Neuronal stem cell (in vitro differentiated cells): ENCODE measurements at regions not wholly inside any gene's neighbourhood (a gene's known extent, or its start where the extent isn't known, plus 50 kb on each side); places are given as distances from the start of the nearest gene placed in this dataset.

Source experiments
- DNase-seq: peaks from one replicate; pipeline ENCODE4 v3.0.0-alpha.2; 2013; ENCODE audit warnings: low spot score
- H2AFZ ChIP-seq: one replicate; pipeline ENCODE4 v1.6.1; 2013; ENCODE audit warnings: mild to moderate bottlenecking, low read length, inconsistent platforms
- H2AK5ac ChIP-seq: 2 replicates; pipeline ENCODE4 v1.6.1; 2013; ENCODE audit warnings: low read depth, mild to moderate bottlenecking, inconsistent platforms, low read length, moderate library complexity, mixed read lengths
- H2BK120ac ChIP-seq: 2 replicates; pipeline ENCODE4 v1.6.1; 2013; ENCODE audit warnings: low read depth, mild to moderate bottlenecking, inconsistent platforms, low read length, moderate library complexity, mixed read lengths
- H2BK12ac ChIP-seq: one replicate; pipeline ENCODE4 v1.6.1; 2013; ENCODE audit warnings: low read length, inconsistent platforms
- H2BK15ac ChIP-seq: 2 replicates; pipeline ENCODE4 v1.6.1; 2013; ENCODE audit warnings: mild to moderate bottlenecking, low read length, inconsistent platforms, mixed read lengths
- H2BK5ac ChIP-seq: one replicate; pipeline ENCODE4 v1.6.1; 2013; ENCODE audit warnings: inconsistent platforms, mild to moderate bottlenecking, low read length, moderate library complexity
- H3K14ac ChIP-seq: one replicate; pipeline ENCODE4 v1.6.1; 2013; ENCODE audit warnings: low read length, inconsistent platforms
- H3K18ac ChIP-seq: 2 replicates; pipeline ENCODE4 v1.6.1; 2013; ENCODE audit warnings: low read length, inconsistent platforms
- H3K23ac ChIP-seq: 2 replicates; pipeline ENCODE4 v1.6.1; 2013; ENCODE audit warnings: low read depth, mild to moderate bottlenecking, mixed read lengths, low read length, inconsistent platforms; ENCODE audit not compliant: poor library complexity
- H3K27ac ChIP-seq: replicated peaks from 3 replicates; pipeline ENCODE4 v1.5.1; 2013; ENCODE audit warnings: low read length, inconsistent platforms
- H3K27me3 ChIP-seq, 3 experiments: 2 replicates each; pipeline ENCODE4 v1.6.1; 2013; ENCODE audit warnings: low read length in 3 of 3, mild to moderate bottlenecking in 2 of 3, inconsistent platforms in 1 of 3, low read depth in 1 of 3, mixed read lengths in 1 of 3, moderate library complexity in 1 of 3; ENCODE audit not compliant: control insufficient read depth in 3 of 3, insufficient read depth in 3 of 3
- H3K36me3 ChIP-seq, 2 donors: replicated peaks in 1 of 2; 2 replicates each; pipeline ENCODE4 v1.6.1; 2013; ENCODE audit warnings: low read length in 2 of 2; ENCODE audit not compliant: control insufficient read depth in 2 of 2, insufficient read depth in 2 of 2
- H3K4ac ChIP-seq: 2 replicates; pipeline ENCODE4 v1.6.1; 2013; ENCODE audit warnings: inconsistent platforms, mild to moderate bottlenecking, low read length, moderate library complexity
- H3K4me1 ChIP-seq, 2 donors: 1 replicate in 1 of 2; 2 replicates in 1 of 2; pipeline ENCODE4 v1.6.1; 2013; ENCODE audit warnings: low read length in 2 of 2, low read depth in 1 of 2; ENCODE audit not compliant: control insufficient read depth in 2 of 2, insufficient read depth in 1 of 2
- H3K4me2 ChIP-seq: one replicate; pipeline ENCODE4 v1.6.1; 2013; ENCODE audit warnings: mild to moderate bottlenecking, low read length, inconsistent platforms; ENCODE audit not compliant: insufficient read depth, poor library complexity, severe bottlenecking
- H3K4me3 ChIP-seq, 2 donors: 2 replicates each; pipeline ENCODE4 v1.5.1; 2013; ENCODE audit warnings: low read length in 2 of 2, mild to moderate bottlenecking in 2 of 2, inconsistent platforms in 1 of 2, moderate library complexity in 1 of 2
- H3K79me1 ChIP-seq: one replicate; pipeline ENCODE4 v1.6.1; 2013; ENCODE audit warnings: low read depth, mild to moderate bottlenecking, inconsistent platforms, low read length, moderate library complexity
- H3K9ac ChIP-seq: one replicate; pipeline ENCODE4 v1.6.1; 2013; ENCODE audit warnings: mild to moderate bottlenecking, low read depth, low read length, inconsistent platforms; ENCODE audit not compliant: poor library complexity
- H3K9me3 ChIP-seq, 2 donors: replicated peaks in 1 of 2; 2 replicates each; pipeline versions ENCODE3 to v1.6.1; 2013; ENCODE audit warnings: low read length in 2 of 2, mild to moderate bottlenecking in 2 of 2, inconsistent platforms in 1 of 2, low read depth in 1 of 2, mixed read lengths in 1 of 2, moderate library complexity in 1 of 2; ENCODE audit not compliant: control insufficient read depth in 2 of 2, insufficient read depth in 1 of 2
- H4K8ac ChIP-seq: one replicate; pipeline ENCODE4 v1.6.1; 2013; ENCODE audit warnings: low read depth, mild to moderate bottlenecking, inconsistent platforms, low read length, moderate library complexity
- H4K91ac ChIP-seq: one replicate; pipeline ENCODE4 v1.6.1; 2013; ENCODE audit warnings: low read length, low read depth, mild to moderate bottlenecking, inconsistent platforms; ENCODE audit not compliant: poor library complexity
- WGBS, 2 donors: extraction: QIAGEN DNeasy Blood & Tissue Kit; methylation state at CpG; one replicate each; pipeline ENCODE4 v1.1.7; 2013; ENCODE audit warnings: missing lambda C conversion rate in 2 of 2, mixed read lengths in 1 of 2; ENCODE audit not compliant: insufficient read length in 2 of 2, insufficient replicate concordance in 1 of 2; ENCODE audit errors: extremely low coverage in 2 of 2; 5-methylcytosine and 5-hydroxymethylcytosine counted together

DNA sequence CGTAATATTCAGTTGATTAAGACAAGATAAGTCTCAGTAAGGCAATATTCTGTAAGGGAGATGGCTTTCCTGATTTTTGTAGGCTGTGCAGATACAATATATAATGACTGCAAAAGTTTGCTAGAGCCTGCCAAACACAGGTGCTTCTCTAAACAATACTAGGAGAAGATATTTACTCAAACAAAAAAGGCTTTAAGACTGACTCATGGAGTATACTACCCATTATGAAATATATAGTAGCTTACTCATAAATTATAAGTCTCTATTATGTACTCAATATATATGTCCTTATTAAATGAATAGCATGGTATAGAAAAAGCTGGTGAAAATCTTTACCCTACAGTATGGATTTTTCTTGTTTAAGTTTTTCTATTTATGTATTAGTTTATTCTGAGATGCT is 93.2 kb upstream of the IL15 start:
- Histone ChIP-seq H2AFZ (no peak overlapping the region), H3K14ac (no peak overlapping the region), H3K23ac (no peak overlapping the region), H3K36me3 (no peaks in the 10 kb centered on the region), H2BK15ac (no peak overlapping the region), H3K27ac (no peak overlapping the region), H3K9me3 (no peaks in the 10 kb centered on the region), H2BK120ac (no peak overlapping the region), H3K4me1 (no peaks in the 10 kb centered on the region), H3K4ac (no peak overlapping the region), H4K8ac (no peak overlapping the region), H3K79me1 (no peaks in the 10 kb centered on the region), H3K9ac (no peak overlapping the region), H2BK12ac (no peak overlapping the region), H4K91ac (no peak overlapping the region), H3K18ac (no peak overlapping the region), H3K27me3 (no peaks in the 10 kb centered on the region), H2BK5ac (no peak overlapping the region), H3K4me2 (no peak overlapping the region), H2AK5ac (no peak overlapping the region), H3K4me3 (no peak overlapping the region)
- DNase-seq = no peak
- WGBS, 2 donors = no CpG with 5 or more reads among the region's 1 CpG

DNA sequence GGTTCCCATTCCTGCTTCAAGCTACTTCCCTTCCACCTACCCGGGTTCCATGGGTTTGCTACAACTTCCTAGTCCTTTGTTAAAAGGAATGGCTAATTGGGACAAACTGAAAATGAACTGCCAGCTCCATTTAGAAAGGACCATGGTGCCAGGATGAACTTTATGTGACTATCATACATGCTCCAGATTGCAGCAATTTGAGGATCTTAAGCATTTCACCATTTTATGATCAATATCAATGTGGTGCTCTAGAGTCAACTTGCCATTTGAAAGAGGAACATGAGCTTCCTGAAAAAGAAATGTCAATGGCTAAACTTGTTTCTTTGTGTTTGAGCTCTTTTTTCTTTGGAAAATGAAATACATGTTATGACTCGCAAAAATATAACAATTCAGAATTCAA is 92.7 kb upstream of the IL15 start:
- Histone ChIP-seq H2AFZ (no peak overlapping the region), H2BK12ac (no peak overlapping the region), H3K14ac (no peak overlapping the region), H3K4ac (no peak overlapping the region), H4K8ac (no peak overlapping the region), H2BK15ac (no peak overlapping the region), H2AK5ac (no peak overlapping the region), H3K27ac (no peak overlapping the region), H3K79me1 (no peaks in the 10 kb centered on the region), H3K9me3 (no peaks in the 10 kb centered on the region), H3K4me1 (no peaks in the 10 kb centered on the region), H3K9ac (no peak overlapping the region), H3K36me3 (no peaks in the 10 kb centered on the region), H3K4me3 (no peak overlapping the region), H3K27me3 (no peaks in the 10 kb centered on the region), H3K23ac (no peak overlapping the region), H4K91ac (no peak overlapping the region), H2BK120ac (no peak overlapping the region), H3K4me2 (no peak overlapping the region), H2BK5ac (no peak overlapping the region), H3K18ac (no peak overlapping the region)
- no CpG with 5 or more reads among the region's 2 CpGs for WGBS, 2 donors
- no peak for DNase-seq

DNA sequence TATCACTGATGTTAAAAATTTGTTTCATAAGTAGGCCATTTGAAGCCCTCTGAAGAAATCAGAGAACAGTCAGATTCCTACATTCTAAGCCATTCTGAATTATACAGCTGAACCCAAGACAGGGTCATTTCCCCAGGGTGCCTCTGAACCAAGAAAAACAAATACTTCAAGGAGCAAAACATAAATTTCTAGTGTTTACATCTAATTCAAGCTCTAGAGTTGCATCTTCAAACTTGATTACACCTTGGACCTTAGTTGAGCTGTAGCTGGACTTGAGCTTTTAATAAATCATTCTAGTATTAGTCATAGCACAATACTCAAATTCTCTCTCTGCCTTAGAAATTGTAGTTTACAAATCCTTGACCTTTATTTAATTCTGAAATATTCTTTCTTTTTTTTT is 87.6 kb upstream of the IL15 start:
- no peak overlapping the region for H2BK15ac ChIP-seq
- no peak overlapping the region for H4K91ac ChIP-seq
- no peak overlapping the region for H3K4ac ChIP-seq
- H3K18ac ChIP-seq = no peak overlapping the region
- H2BK120ac ChIP-seq = no peak overlapping the region
- H3K9me3 ChIP-seq = no peaks in the 10 kb centered on the region
- H3K4me1 ChIP-seq = no peaks in the 10 kb centered on the region
- no peak overlapping the region for H2AFZ ChIP-seq
- H3K27ac ChIP-seq = no peak overlapping the region
- DNase-seq = no peak
- H3K4me2 ChIP-seq = no peak overlapping the region
- H4K8ac ChIP-seq = no peak overlapping the region
- no peak overlapping the region for H2BK12ac ChIP-seq
- H3K23ac ChIP-seq = no peak overlapping the region
- no peaks in the 10 kb centered on the region for H3K27me3 ChIP-seq
- no peaks in the 10 kb centered on the region for H3K79me1 ChIP-seq
- H2AK5ac ChIP-seq = no peak overlapping the region
- no peak overlapping the region for H3K4me3 ChIP-seq
- H3K36me3 ChIP-seq = no peaks in the 10 kb centered on the region
- H3K9ac ChIP-seq = no peak overlapping the region
- H3K14ac ChIP-seq = no peak overlapping the region
- H2BK5ac ChIP-seq = no peak overlapping the region

DNA sequence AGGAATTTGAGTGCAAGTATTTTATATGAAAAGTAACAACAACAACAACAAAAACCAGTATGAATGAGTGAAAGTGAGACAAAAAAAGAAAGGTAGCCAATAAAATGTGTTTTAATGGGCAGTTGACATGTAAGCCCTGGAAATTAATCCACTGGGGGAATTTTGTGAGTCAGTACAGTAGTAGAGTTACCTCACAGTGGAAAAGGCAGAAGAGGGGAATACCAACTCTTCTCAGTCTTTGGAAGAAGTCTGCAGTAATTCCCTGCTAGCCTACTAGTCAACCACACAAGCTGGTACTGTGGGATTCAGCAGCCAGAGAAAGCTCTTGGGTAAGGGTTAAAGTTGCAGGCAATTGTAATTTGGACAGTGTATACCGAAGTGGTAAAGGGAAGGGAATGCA is 76.3 kb upstream of the IL15 start:
- H2AFZ ChIP-seq = no peak overlapping the region
- no CpG with 5 or more reads among the region's 1 CpG for WGBS, 2 donors

More for the DNA sequence above, 76.3 kb upstream of the IL15 start:
- no peak overlapping the region for H3K14ac ChIP-seq
- no peak overlapping the region for H3K9ac ChIP-seq
- no peak overlapping the region for H2BK5ac ChIP-seq
- no peak overlapping the region for H2BK120ac ChIP-seq
- no peak overlapping the region for H2AK5ac ChIP-seq
- no peak overlapping the region for H3K4ac ChIP-seq
- H2BK15ac ChIP-seq = no peak overlapping the region
- H4K91ac ChIP-seq = no peak overlapping the region
- H3K27me3 ChIP-seq = no peaks in the 10 kb centered on the region
- H2BK12ac ChIP-seq = no peak overlapping the region
- H3K4me2 ChIP-seq = no peak overlapping the region
- no peaks in the 10 kb centered on the region for H3K9me3 ChIP-seq
- no peak overlapping the region for H3K18ac ChIP-seq
- no peak overlapping the region for H4K8ac ChIP-seq
- H3K27ac ChIP-seq = no peak overlapping the region
- no peaks in the 10 kb centered on the region for H3K36me3 ChIP-seq
- no peak for DNase-seq
- no peak overlapping the region for H3K4me3 ChIP-seq
- no peaks in the 10 kb centered on the region for H3K79me1 ChIP-seq
- H3K4me1 ChIP-seq = no peaks in the 10 kb centered on the region
- H3K23ac ChIP-seq = no peak overlapping the region
